Medulla oblongata (tissue), 1 donor: ENCODE measurements at regions not wholly inside any gene's neighbourhood (a gene's known extent, or its start where the extent isn't known, plus 50 kb on each side); places are given as distances from the start of the nearest gene placed in this dataset.

Source experiments
- DNase-seq: peaks from one replicate; pipeline ENCODE4 v3.0.0-alpha.2; 2015; ENCODE audit errors: extremely low spot score

- DNase-seq = no peak
Observed at GRCh38 chr10:3542185-3542611, 242.8 kb downstream of the KLF6 start.

- DNase-seq = no peak
Observed at GRCh38 chr10:3539696-3540383, 245.2 kb downstream of the KLF6 start.

GRCh38 chr10:3538656-3539531, 246.1 kb downstream of the KLF6 start:
- peak; percentile 42 for DNase-seq

GRCh38 chr10:3538291-3538655, 246.7 kb downstream of the KLF6 start:
- DNase-seq = no peak

- no peak for DNase-seq
Observed at GRCh38 chr10:3537518-3537917, 247.5 kb downstream of the KLF6 start.

GRCh38 chr10:3535001-3535400, 250.0 kb downstream of the KLF6 start:
- no peak for DNase-seq

GRCh38 chr10:3534433-3534832, 250.6 kb downstream of the KLF6 start:
- DNase-seq = no peak

GRCh38 chr10:3533296-3533695, 251.7 kb downstream of the KLF6 start:
- no peak for DNase-seq

GRCh38 chr10:3532644-3533043, 252.4 kb downstream of the KLF6 start:
- DNase-seq = no peak

- no peak for DNase-seq
Observed at GRCh38 chr10:3531670-3532069, 253.3 kb downstream of the KLF6 start.

- DNase-seq = no peak
Observed at GRCh38 chr10:3530783-3531645, 254.0 kb downstream of the KLF6 start.

- DNase-seq = no peak
Observed at GRCh38 chr10:3530346-3530745, 254.7 kb downstream of the KLF6 start.

GRCh38 chr10:3529691-3530090, 255.3 kb downstream of the KLF6 start:
- DNase-seq = no peak

GRCh38 chr10:3528823-3529403, 256.1 kb downstream of the KLF6 start:
- DNase-seq = no peak

- DNase-seq = no peak
Observed at GRCh38 chr10:3528271-3528670, 256.7 kb downstream of the KLF6 start.

- no peak for DNase-seq
Observed at GRCh38 chr10:3527869-3528268, 257.1 kb downstream of the KLF6 start.

- DNase-seq = no peak
Observed at GRCh38 chr10:3526727-3527501, 258.1 kb downstream of the KLF6 start.

- DNase-seq = no peak
Observed at GRCh38 chr10:3525832-3526449, 259.1 kb downstream of the KLF6 start.

GRCh38 chr10:3524086-3524960, 260.7 kb downstream of the KLF6 start:
- no peak for DNase-seq
